Aorta (tissue), 5 donors: ENCODE measurements at regions not wholly inside any gene's neighbourhood (a gene's known extent, or its start where the extent isn't known, plus 50 kb on each side); places are given as distances from the start of the nearest gene placed in this dataset.

Source experiments
- ATAC-seq: fragments of 200-7000 bp; cut with Tn5 transposase; one replicate; pipeline ENCODE4 v1.9.1; 2022; ENCODE audit warnings: moderate library complexity; ENCODE audit not compliant: low FRiP score
- DNase-seq, 2 donors: peaks; one replicate each; pipeline ENCODE4 v3.0.0-alpha.2; 2020
- H3K27ac ChIP-seq, 2 donors: one replicate each; pipeline ENCODE4 v1.5.1; 2013; ENCODE audit warnings: low read length in 2 of 2, mild to moderate bottlenecking in 2 of 2, moderate library complexity in 2 of 2, control low read depth in 1 of 2, inconsistent platforms in 1 of 2, low read depth in 1 of 2
- H3K27me3 ChIP-seq, 2 donors: one replicate each; pipeline ENCODE4 v1.6.1; 2013; ENCODE audit warnings: control low read depth in 1 of 2, low read length in 1 of 2, mild to moderate bottlenecking in 1 of 2, moderate library complexity in 1 of 2; ENCODE audit not compliant: insufficient read depth in 2 of 2, control insufficient read depth in 1 of 2
- H3K36me3 ChIP-seq, 2 donors: one replicate each; pipeline ENCODE4 v1.6.1; 2013; ENCODE audit warnings: control low read depth in 1 of 2, low read length in 1 of 2, mild to moderate bottlenecking in 1 of 2; ENCODE audit not compliant: insufficient read depth in 2 of 2, control insufficient read depth in 1 of 2
- H3K4me1 ChIP-seq, 2 donors: one replicate each; pipeline ENCODE4 v1.6.1; 2013; ENCODE audit warnings: low read length in 2 of 2, control low read depth in 1 of 2, mild to moderate bottlenecking in 1 of 2, moderate library complexity in 1 of 2; ENCODE audit not compliant: insufficient read depth in 2 of 2, control insufficient read depth in 1 of 2
- H3K4me3 ChIP-seq, 2 donors: one replicate each; pipeline ENCODE4 v1.5.1; 2013; ENCODE audit warnings: low read length in 2 of 2, control low read depth in 1 of 2, mild to moderate bottlenecking in 1 of 2
- H3K9me3 ChIP-seq: one replicate; pipeline ENCODE4 v1.6.1; 2013; ENCODE audit warnings: mild to moderate bottlenecking, low read length; ENCODE audit not compliant: control insufficient read depth
- WGBS, 2 donors: extraction: QIAGEN DNeasy Blood & Tissue Kit; methylation state at CpG; one replicate each; pipeline ENCODE4 v1.1.7; 2013; 5-methylcytosine and 5-hydroxymethylcytosine counted together
- intact Hi-C, 2 donors: fragments of 100-400 bp; cut with DNase I; formaldehyde crosslinking; loops; one replicate each; pipeline versions ENCODE4 v1.14.2 to v1.15.0; 2022
- donor health status: healthy with polysubstance abuse.
- donor health status: Bipolar disorder and iron deficiency.
- donor health status: DM: no; HTN: no; CAD: no.
- donor health status: DM: no; HTN: no; CAD: no.
- donor health status: DM: yes; HTN: yes; CAD: no.

DNA sequence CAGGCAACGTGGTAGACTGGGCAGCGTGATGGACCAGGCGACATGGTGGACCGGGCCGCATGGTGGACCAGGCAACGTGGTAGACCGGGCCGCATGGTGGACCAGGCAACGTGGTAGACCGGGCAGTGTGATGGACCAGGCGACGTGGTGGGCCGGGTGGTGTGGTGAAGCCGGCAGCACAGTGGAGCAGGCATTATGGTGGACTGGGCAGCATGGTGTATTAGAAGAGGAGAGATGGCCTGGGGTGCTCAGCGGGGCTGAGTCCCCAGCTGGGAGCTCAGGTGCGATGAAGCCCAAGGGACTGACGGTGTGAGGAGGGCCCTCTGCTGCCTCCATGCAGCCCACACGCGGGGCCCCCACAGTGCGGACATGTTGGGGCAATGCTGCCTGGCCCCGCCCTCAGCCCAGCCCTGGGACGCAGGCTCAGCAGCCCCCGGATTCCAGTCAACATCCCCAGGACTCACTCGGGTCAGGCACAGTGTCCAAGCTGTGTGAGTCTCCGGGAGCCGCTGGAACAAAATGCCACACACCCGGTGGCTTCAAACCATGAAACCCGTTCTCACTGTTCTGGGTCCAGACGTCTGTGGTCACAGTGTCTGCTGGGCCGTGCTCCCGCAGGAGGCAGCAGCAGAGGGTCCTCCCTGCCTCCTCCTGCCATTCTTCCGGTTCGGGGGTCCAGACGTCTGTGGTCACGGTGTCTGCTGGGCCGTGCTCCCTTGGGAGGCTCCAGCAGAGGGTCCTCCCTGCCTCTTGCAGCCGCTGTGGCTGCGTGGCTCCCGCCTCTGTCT is 1084.9 kb downstream of the BRD1 start:
- Histone ChIP-seq H3K27me3 (no peaks in the 10 kb centered on the region), H3K27ac (no peak overlapping the region), H3K4me1 (no peaks in the 10 kb centered on the region), H3K4me3 (no peak overlapping the region), H3K9me3 (peaks cover 2% of the 10 kb centered on the region), H3K36me3 (no peaks in the 10 kb centered on the region)
- ATAC-seq (no peak), DNase-seq (peak; percentile 42 to 69)
- intact Hi-C loops: no loop called here
- WGBS, 2 donors: 91% methylated on average over 33 to 39 of the region's 39 CpGs

DNA sequence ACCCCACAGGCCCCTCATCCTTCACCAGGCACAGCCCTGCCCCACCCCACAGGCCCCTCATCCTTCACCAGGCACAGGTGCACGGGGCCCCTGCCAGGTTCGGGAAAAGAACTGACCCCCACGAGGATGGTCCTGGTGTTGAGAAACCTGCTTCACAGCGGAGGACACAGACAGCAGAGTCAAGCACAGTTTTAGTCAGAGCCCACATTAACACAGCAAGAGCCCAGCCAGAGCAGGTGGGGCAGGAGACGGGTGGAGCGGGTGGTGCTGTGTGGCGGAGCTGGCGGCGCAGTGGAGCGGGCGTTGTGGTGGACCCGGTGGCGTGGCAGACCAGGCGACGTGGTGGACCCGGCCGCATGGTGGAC is 1085.5 kb downstream of the BRD1 start:
- ATAC-seq (no peak), DNase-seq (peak in 1 of 2 donors; percentile 63)
- H3K27me3 ChIP-seq: no peaks in the 10 kb centered on the region
- peaks cover 2% of the 10 kb centered on the region for H3K9me3 ChIP-seq
- WGBS, 2 donors: 97 to 98% methylated on average over 17 of the region's 17 CpGs
- no peaks in the 10 kb centered on the region for H3K36me3 ChIP-seq
- no peak overlapping the region for H3K27ac ChIP-seq
- no peak overlapping the region for H3K4me3 ChIP-seq
- intact Hi-C loops: no loop called here
- no peaks in the 10 kb centered on the region for H3K4me1 ChIP-seq

DNA sequence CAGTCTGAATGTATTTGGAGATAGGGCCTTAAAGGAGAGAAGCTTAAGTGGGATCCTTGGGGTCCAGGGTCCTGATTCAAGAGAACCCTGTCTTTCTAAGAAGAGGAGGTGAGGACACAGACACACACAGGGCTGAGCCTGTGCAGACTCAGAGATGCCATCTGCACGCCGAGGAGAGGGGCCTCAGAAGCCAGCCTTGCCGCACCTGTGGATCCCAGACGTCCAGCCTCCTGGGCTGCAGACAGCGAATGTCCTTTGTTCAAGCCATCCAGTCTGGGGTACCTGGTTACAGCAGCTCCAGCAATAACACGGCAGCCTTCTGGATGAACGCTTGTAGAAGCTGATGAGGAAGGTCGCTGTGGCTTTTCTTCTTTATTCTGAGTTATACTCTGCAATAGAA is 1086.1 kb downstream of the BRD1 start:
- no peaks in the 10 kb centered on the region for H3K27me3 ChIP-seq
- peaks cover 2% of the 10 kb centered on the region for H3K9me3 ChIP-seq
- no peaks in the 10 kb centered on the region for H3K36me3 ChIP-seq
- 93 to 97% methylated on average over 8 of the region's 8 CpGs for WGBS, 2 donors
- no peak overlapping the region for H3K27ac ChIP-seq
- H3K4me1 ChIP-seq: no peaks in the 10 kb centered on the region
- no peak overlapping the region for H3K4me3 ChIP-seq
- DNase-seq (peak; percentile 13 to 52), ATAC-seq (no peak)
- intact Hi-C loops: no loop called here

DNA sequence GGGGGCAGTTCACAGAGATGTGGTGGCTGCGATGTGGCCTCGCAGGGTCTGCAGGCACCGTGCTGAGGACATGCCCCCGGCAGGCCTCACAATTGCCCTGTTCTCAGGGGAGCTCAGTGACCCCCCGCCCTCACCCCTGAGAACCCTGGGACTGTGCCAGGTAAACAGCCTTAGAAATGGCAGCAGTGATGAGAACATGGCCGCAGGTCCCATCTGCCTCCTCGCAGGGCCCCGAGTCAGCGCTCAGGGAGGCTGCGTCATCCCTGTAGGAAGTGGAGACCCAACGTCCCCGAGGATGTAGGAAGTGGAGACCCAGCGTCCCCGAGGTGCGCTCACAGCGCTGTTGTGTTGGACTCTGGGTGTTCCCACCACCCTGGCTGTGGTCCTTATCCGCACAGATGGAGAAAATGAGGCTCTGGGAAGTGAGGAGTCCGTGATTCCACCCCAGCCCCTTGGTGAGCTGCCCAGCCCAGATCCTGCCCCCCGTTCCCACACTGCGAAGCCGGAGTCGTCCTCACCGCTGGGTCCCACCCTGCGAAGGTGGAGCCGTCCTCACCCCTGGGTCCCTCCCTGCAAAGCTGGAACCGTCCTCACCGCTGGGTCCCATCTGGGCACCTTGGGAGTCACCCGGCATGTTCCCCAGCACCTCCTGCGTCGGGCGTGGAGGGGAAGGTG is 1086.8 kb downstream of the BRD1 start:
- Histone ChIP-seq H3K36me3 (no peaks in the 10 kb centered on the region), H3K4me3 (no peak overlapping the region), H3K9me3 (peaks cover 2% of the 10 kb centered on the region), H3K27me3 (no peaks in the 10 kb centered on the region), H3K4me1 (no peaks in the 10 kb centered on the region), H3K27ac (no peak overlapping the region)
- peak; percentile 26 to 70 for DNase-seq
- ATAC-seq: no peak
- intact Hi-C loops: no loop called here
- 93 to 94% methylated on average over 31 of the region's 31 CpGs for WGBS, 2 donors

- Histone ChIP-seq H3K4me3 (no peak overlapping the region), H3K27me3 (no peaks in the 10 kb centered on the region), H3K27ac (no peak overlapping the region), H3K4me1 (no peaks in the 10 kb centered on the region), H3K36me3 (no peaks in the 10 kb centered on the region), H3K9me3 (peaks cover 2% of the 10 kb centered on the region)
- intact Hi-C loops: no loop called here
- ATAC-seq (no peak), DNase-seq (peak; percentile 28 to 57)
- 86 to 90% methylated on average over 21 of the region's 21 CpGs for WGBS, 2 donors
Measured at GRCh38 chr22:48740086-48740730, 1087.5 kb downstream of the BRD1 start.

- Histone ChIP-seq H3K4me3 (no peak overlapping the region), H3K36me3 (no peaks in the 10 kb centered on the region), H3K9me3 (peaks cover 2% of the 10 kb centered on the region), H3K27ac (no peak overlapping the region), H3K27me3 (no peaks in the 10 kb centered on the region), H3K4me1 (no peaks in the 10 kb centered on the region)
- 82 to 91% methylated on average over 23 of the region's 23 CpGs for WGBS, 2 donors
- no peak for ATAC-seq
- peak; percentile 28 to 52 for DNase-seq
- intact Hi-C loops: no loop called here
Measured at GRCh38 chr22:48739348-48740085, 1088.2 kb downstream of the BRD1 start.

- 82 to 86% methylated on average over 20 of the region's 20 CpGs for WGBS, 2 donors
- Histone ChIP-seq H3K4me1 (no peaks in the 10 kb centered on the region), H3K9me3 (peaks cover 2% of the 10 kb centered on the region), H3K27me3 (no peaks in the 10 kb centered on the region), H3K27ac (no peak overlapping the region), H3K36me3 (no peaks in the 10 kb centered on the region), H3K4me3 (no peak overlapping the region)
- ATAC-seq (no peak), DNase-seq (peak; percentile 36 to 47)
- intact Hi-C loops: no loop called here
Measured at GRCh38 chr22:48738204-48738980, 1089.3 kb downstream of the BRD1 start.
